Astrocyte (in vitro differentiated cells and primary cell): ENCODE measurements at regions not wholly inside any gene's neighbourhood (a gene's known extent, or its start where the extent isn't known, plus 50 kb on each side); places are given as distances from the start of the nearest gene placed in this dataset.
A peak's percentile ranks its signal among the peaks of the same experiment; 100 is the strongest.

Experiments
- DNase-seq: peaks from one replicate; pipeline ENCODE4 v3.0.0-alpha.2; 2010; ENCODE audit warnings: low read depth
- FAIRE-seq: peaks from 2 replicates; lab custom pipeline; 2011; peaks lifted over from hg19 to GRCh38; lab: Jason Lieb, UNC
- H2AFZ ChIP-seq: 2 replicates; pipeline ENCODE4 v1.6.0; 2012; ENCODE audit warnings: low read depth, low read length, inconsistent platforms
- H3K27ac ChIP-seq: 2 replicates; pipeline ENCODE4 v1.5.1; 2011; ENCODE audit warnings: low read depth, low read length, inconsistent platforms
- H3K27me3 ChIP-seq: 2 replicates; pipeline ENCODE4 v1.6.0; 2011; ENCODE audit warnings: low read length, inconsistent platforms; ENCODE audit not compliant: insufficient read depth
- H3K36me3 ChIP-seq: 2 replicates; pipeline ENCODE4 v1.5.1; 2011; ENCODE audit warnings: low read length, inconsistent platforms; ENCODE audit not compliant: insufficient read depth
- H3K4me1 ChIP-seq: 2 replicates; pipeline ENCODE4 v1.5.1; 2011; ENCODE audit warnings: low read length, inconsistent platforms; ENCODE audit not compliant: insufficient read depth
- H3K4me2 ChIP-seq: 2 replicates; pipeline ENCODE4 v1.6.0; 2012; ENCODE audit warnings: low read length, inconsistent platforms
- H3K4me3 ChIP-seq: 2 replicates; pipeline ENCODE4 v1.5.1; 2011; ENCODE audit warnings: low read depth, mild to moderate bottlenecking, low read length, inconsistent platforms; ENCODE audit not compliant: insufficient read depth
- H3K79me2 ChIP-seq: 2 replicates; pipeline ENCODE4 v1.6.0; 2012; ENCODE audit warnings: mild to moderate bottlenecking, low read length, inconsistent platforms; ENCODE audit not compliant: insufficient read depth
- H3K9ac ChIP-seq: 2 replicates; pipeline ENCODE4 v1.6.0; 2012; ENCODE audit warnings: mild to moderate bottlenecking, low read length, inconsistent platforms
- H3K9me3 ChIP-seq: 2 replicates; pipeline ENCODE4 v1.5.1; 2012; ENCODE audit warnings: low read depth, mild to moderate bottlenecking, low read length, inconsistent platforms; ENCODE audit not compliant: insufficient read depth
- H4K20me1 ChIP-seq: 2 replicates; pipeline ENCODE4 v1.6.0; 2012; ENCODE audit warnings: low read length, inconsistent platforms; ENCODE audit not compliant: insufficient read depth
- H3K27ac Mint-ChIP-seq: one replicate; pipeline ENCODE4 v1.8.0; 2021; ENCODE audit warnings: mild to moderate bottlenecking, mixed read lengths; ENCODE audit not compliant: unreplicated experiment
- H3K27me3 Mint-ChIP-seq: one replicate; pipeline ENCODE4 v1.8.0; 2021; ENCODE audit warnings: low read depth, mixed read lengths; ENCODE audit not compliant: unreplicated experiment
- H3K36me3 Mint-ChIP-seq: one replicate; pipeline ENCODE4 v1.8.0; 2021; ENCODE audit warnings: low read depth, mixed read lengths; ENCODE audit not compliant: unreplicated experiment
- H3K4me1 Mint-ChIP-seq: one replicate; pipeline ENCODE4 v1.8.0; 2021; ENCODE audit warnings: low read depth, mixed read lengths; ENCODE audit not compliant: unreplicated experiment
- H3K4me3 Mint-ChIP-seq: one replicate; pipeline ENCODE4 v1.8.0; 2021; ENCODE audit warnings: mild to moderate bottlenecking, moderate library complexity, mixed read lengths; ENCODE audit not compliant: unreplicated experiment
- H3K9me3 Mint-ChIP-seq: one replicate; pipeline ENCODE4 v1.8.0; 2021; ENCODE audit warnings: mild to moderate bottlenecking, mixed read lengths; ENCODE audit not compliant: unreplicated experiment
- CTCF ChIP-seq: IDR thresholded peaks from 2 replicates; pipeline ENCODE4 v1.5.1; 2011; ENCODE audit warnings: low read depth, mild to moderate bottlenecking, inconsistent platforms, low read length, moderate library complexity; ENCODE audit not compliant: insufficient read depth
- EZH2 ChIP-seq: IDR thresholded peaks from 2 replicates; pipeline ENCODE4 v1.6.1; 2012; ENCODE audit warnings: mild to moderate bottlenecking, low read length, inconsistent platforms; ENCODE audit not compliant: insufficient read depth

- H3K9me3 Mint-ChIP-seq = peaks cover 2% of the 10 kb centered on the region
- Histone ChIP-seq H3K36me3 (no peaks in the 10 kb centered on the region), H3K27ac (no peak overlapping the region), H3K4me1 (peaks cover 21% of the 10 kb centered on the region), H3K9ac (no peak overlapping the region), H3K79me2 (no peaks in the 10 kb centered on the region), H4K20me1 (no peaks in the 10 kb centered on the region), H3K27me3 (no peaks in the 10 kb centered on the region), H3K4me3 (no peak overlapping the region), H3K4me2 (no peak overlapping the region), H3K9me3 (no peaks in the 10 kb centered on the region), H2AFZ (no peak overlapping the region)
- FAIRE-seq = no peak
- peak overlapping the region; percentile 53 for H3K27ac Mint-ChIP-seq
- H3K36me3 Mint-ChIP-seq = no peaks in the 10 kb centered on the region
- no peak overlapping the region for H3K4me3 Mint-ChIP-seq
- H3K4me1 Mint-ChIP-seq = peaks cover 10% of the 10 kb centered on the region
- H3K27me3 Mint-ChIP-seq = peaks cover 22% of the 10 kb centered on the region
- no peak for DNase-seq
- no peak for TF ChIP-seq CTCF
- no peak for TF ChIP-seq EZH2
These were observed 162.0 kb upstream of the CST7 start for GRCh38 chr20:24787071-24787470.

GRCh38 chr20:24787621-24788020 lies 161.4 kb upstream of the CST7 start:
- TF ChIP-seq EZH2 (no peak), CTCF (no peak)
- no peak for FAIRE-seq

GRCh38 chr20:24789877-24790276 lies 159.2 kb upstream of the CST7 start:
- no peaks in the 10 kb centered on the region for H3K9me3 Mint-ChIP-seq
- Histone ChIP-seq H3K36me3 (no peaks in the 10 kb centered on the region), H3K27ac (no peak overlapping the region), H4K20me1 (no peaks in the 10 kb centered on the region), H3K4me1 (peaks cover 12% of the 10 kb centered on the region), H3K4me3 (no peak overlapping the region), H2AFZ (no peak overlapping the region), H3K9me3 (no peaks in the 10 kb centered on the region), H3K79me2 (no peaks in the 10 kb centered on the region), H3K27me3 (no peaks in the 10 kb centered on the region), H3K9ac (no peak overlapping the region), H3K4me2 (no peak overlapping the region)
- DNase-seq (no peak), FAIRE-seq (no peak)
- no peaks in the 10 kb centered on the region for H3K36me3 Mint-ChIP-seq
- H3K4me1 Mint-ChIP-seq = peaks cover 9% of the 10 kb centered on the region
- peaks cover 26% of the 10 kb centered on the region for H3K27me3 Mint-ChIP-seq
- no peak overlapping the region for H3K27ac Mint-ChIP-seq
- no peak for TF ChIP-seq EZH2
- H3K4me3 Mint-ChIP-seq = no peak overlapping the region

More at GRCh38 chr20:24787621-24788020, 161.4 kb upstream of the CST7 start:
- Histone ChIP-seq H3K4me1 (peaks cover 20% of the 10 kb centered on the region), H4K20me1 (no peaks in the 10 kb centered on the region), H3K4me3 (no peak overlapping the region), H3K27ac (no peak overlapping the region), H3K79me2 (no peaks in the 10 kb centered on the region), H2AFZ (no peak overlapping the region), H3K9me3 (no peaks in the 10 kb centered on the region), H3K36me3 (no peaks in the 10 kb centered on the region), H3K9ac (no peak overlapping the region), H3K4me2 (no peak overlapping the region), H3K27me3 (no peaks in the 10 kb centered on the region)
- H3K4me1 Mint-ChIP-seq = peaks cover 10% of the 10 kb centered on the region
- H3K9me3 Mint-ChIP-seq = peaks cover 2% of the 10 kb centered on the region
- H3K27me3 Mint-ChIP-seq = peaks cover 24% of the 10 kb centered on the region
- H3K36me3 Mint-ChIP-seq = no peaks in the 10 kb centered on the region
- no peak overlapping the region for H3K4me3 Mint-ChIP-seq
- no peak overlapping the region for H3K27ac Mint-ChIP-seq
- DNase-seq = no peak
